Brain microvascular endothelial cell (primary cell): ENCODE measurements at regions not wholly inside any gene's neighbourhood (a gene's known extent, or its start where the extent isn't known, plus 50 kb on each side); places are given as distances from the start of the nearest gene placed in this dataset.

Experiments used
- DNase-seq: peaks from one replicate; pipeline ENCODE4 v3.0.0-alpha.2; 2020
- H3K27ac ChIP-seq: fragments of 250-450 bp; sonication (Bioruptor Pico); 2 replicates; pipeline ENCODE4 v1.5.1; 2020; ENCODE audit warnings: mild to moderate bottlenecking, moderate library complexity
- H3K27me3 ChIP-seq: fragments of 250-450 bp; sonication (Bioruptor Pico); replicated peaks from 2 replicates; pipeline ENCODE4 v1.5.1; 2020; ENCODE audit warnings: mild to moderate bottlenecking
- H3K36me3 ChIP-seq: fragments of 250-450 bp; sonication (Bioruptor Pico); replicated peaks from 2 replicates; pipeline ENCODE4 v1.5.1; 2020; ENCODE audit warnings: mild to moderate bottlenecking
- H3K4me3 ChIP-seq: 2 replicates; pipeline ENCODE4 v1.5.1; 2011; ENCODE audit warnings: low read depth, mild to moderate bottlenecking, control low read depth, low read length, moderate library complexity
- CTCF ChIP-seq: IDR thresholded peaks from 2 replicates; pipeline ENCODE4 v1.5.1; 2011; ENCODE audit warnings: low read depth, mild to moderate bottlenecking, moderate library complexity, low read length, control low read depth, inconsistent platforms; ENCODE audit errors: missing control alignments
- in situ Hi-C: cut with HindIII; loops from 2 replicates; pipeline ENCODE4 v1.10.0; 2017; ENCODE audit warnings: low sequenced_read_pairs, low pct_ligation_motif_present

- no peak overlapping the region for H3K4me3 ChIP-seq
- no peak overlapping the region for H3K27ac ChIP-seq
- no peak for TF ChIP-seq CTCF
- no peaks in the 10 kb centered on the region for H3K27me3 ChIP-seq
- no peak for DNase-seq
- in situ Hi-C loops = no loop called here
- no peaks in the 10 kb centered on the region for H3K36me3 ChIP-seq
Observed at GRCh38 chr20:54407459-54407858, 67.9 kb upstream of the DOK5 start.

- in situ Hi-C loops = no loop called here
- no peak overlapping the region for H3K4me3 ChIP-seq
- no peaks in the 10 kb centered on the region for H3K27me3 ChIP-seq
- DNase-seq = no peak
- no peak overlapping the region for H3K27ac ChIP-seq
- TF ChIP-seq CTCF = no peak
- H3K36me3 ChIP-seq = no peaks in the 10 kb centered on the region
Observed at GRCh38 chr20:54415967-54416366, 59.4 kb upstream of the DOK5 start.

GRCh38 chr20:54416770-54417169, 58.6 kb upstream of the DOK5 start:
- DNase-seq = no peak
- no peak for TF ChIP-seq CTCF
- Histone ChIP-seq H3K27ac (no peak overlapping the region), H3K27me3 (no peaks in the 10 kb centered on the region), H3K4me3 (no peak overlapping the region), H3K36me3 (no peaks in the 10 kb centered on the region)
- in situ Hi-C loops = no loop called here

GRCh38 chr20:54419531-54419930, 55.9 kb upstream of the DOK5 start:
- no peak for DNase-seq
- Histone ChIP-seq H3K27me3 (no peaks in the 10 kb centered on the region), H3K36me3 (no peaks in the 10 kb centered on the region), H3K27ac (no peak overlapping the region), H3K4me3 (no peak overlapping the region)
- in situ Hi-C loops = no loop called here
- no peak for TF ChIP-seq CTCF
